GM19324 (cell line): ENCODE measurements at regions not wholly inside any gene's neighbourhood (a gene's known extent, or its start where the extent isn't known, plus 50 kb on each side); places are given as distances from the start of the nearest gene placed in this dataset.
"Not testable (repeated sequence)": the region's sequence is repeated elsewhere in the genome, so short reads cannot be mapped to it uniquely, and the experiment has no call there.

ENCODE experiments used
- ATAC-seq: cut with Tn5 transposase; IDR thresholded peaks from one replicate; pipeline ENCODE4 v1.9.1; 2021; ENCODE audit warnings: mild to moderate bottlenecking, moderate library complexity; ENCODE audit not compliant: unreplicated experiment, low FRiP score

DNA sequence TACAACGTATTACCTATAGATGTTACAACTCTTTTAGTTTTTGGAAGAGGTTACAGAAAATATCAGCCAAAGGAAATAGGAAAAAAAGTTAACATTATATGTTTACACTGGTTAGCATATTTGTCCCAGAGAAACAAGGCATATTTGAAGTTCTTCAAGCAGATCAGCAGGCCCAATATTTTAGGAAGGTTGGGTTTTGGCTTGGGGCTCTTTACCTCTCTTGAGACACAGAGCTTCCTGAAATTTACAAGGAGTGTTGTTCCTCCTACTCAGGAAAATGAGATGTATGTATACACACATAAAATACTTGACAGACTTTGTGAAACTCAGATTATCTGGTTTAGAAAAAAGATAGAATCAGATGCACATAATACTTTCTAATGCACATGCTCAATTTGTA is 323.6 kb downstream of the HGF start:
- no peak for ATAC-seq

DNA sequence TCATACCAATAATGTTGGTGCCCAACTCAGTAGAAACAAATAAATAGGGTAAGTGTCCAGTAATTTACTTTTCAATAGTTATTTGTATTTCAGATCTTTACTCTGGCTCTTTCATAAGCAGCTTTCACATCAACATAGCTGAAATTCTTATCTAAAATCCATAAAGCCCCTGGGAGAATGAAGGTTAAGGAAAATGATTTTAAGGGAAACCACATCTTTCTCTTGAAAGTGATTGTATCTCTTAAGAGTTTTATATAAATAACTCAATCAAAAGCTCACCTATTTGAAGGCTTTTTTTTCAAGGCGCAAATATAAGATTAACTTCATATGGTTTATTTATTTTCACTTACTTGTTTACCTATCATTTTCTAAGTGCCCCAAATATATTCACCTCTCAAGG is 324.4 kb downstream of the HGF start:
- no peak for ATAC-seq

DNA sequence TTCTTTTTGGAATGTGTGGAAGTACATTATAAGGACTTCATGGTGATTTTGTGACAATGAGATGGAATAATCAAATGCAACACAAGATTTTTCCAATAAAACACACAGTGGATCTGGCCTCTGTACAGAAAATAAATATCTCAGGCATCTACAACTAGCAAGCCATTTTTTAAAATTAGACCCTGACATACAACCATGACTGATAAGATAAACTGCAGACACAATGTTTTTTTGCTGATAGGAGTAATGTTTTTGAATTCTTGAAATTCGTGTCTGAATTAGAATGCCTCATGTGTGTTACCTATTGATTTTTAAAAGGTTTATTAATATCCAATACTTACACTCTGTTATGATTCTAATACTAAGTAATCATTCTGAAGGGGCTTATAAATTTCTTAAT is 328.1 kb downstream of the HGF start:
- ATAC-seq, result no peak

DNA sequence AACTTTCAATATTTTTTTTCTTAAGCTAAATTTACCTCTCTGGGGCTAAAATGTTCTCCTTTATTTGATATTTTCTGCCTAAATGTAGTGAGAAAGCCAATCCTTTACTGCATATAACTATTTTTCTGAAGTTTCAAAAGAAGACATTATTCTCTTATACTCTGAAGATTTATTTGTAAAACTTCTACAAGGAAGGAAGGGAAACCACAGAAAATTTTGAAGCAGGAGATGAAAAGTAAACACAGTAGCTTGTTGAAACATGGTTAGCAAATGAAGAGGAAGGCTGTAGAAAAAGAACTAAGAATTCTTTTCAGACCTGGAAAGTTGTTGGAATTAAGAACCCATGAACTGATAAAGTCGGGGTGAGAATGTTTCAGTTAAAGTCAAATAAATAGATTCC is 330.3 kb downstream of the HGF start:
- no peak for ATAC-seq

DNA sequence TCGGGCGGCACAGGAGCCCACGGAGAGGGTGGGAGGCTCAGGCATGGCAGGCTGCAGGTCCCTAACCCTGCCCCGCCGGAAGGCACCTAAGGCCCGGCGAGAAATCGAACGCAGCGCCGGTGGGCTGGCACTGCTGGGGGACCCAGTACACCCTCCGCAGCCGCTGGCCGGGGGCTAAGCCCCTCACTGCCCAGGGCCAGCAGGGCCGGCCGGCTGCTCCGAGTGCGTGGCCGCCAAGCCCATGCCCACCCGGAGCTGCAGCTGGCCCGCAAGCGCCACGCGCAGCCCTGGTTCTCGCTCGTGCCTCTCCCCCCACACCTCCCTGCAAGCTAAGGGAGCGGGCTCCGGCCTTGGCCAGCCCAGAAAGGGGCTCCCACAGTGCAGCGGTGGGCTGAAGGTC is 332.7 kb downstream of the HGF start:
- ATAC-seq, result not testable (repeated sequence)

DNA sequence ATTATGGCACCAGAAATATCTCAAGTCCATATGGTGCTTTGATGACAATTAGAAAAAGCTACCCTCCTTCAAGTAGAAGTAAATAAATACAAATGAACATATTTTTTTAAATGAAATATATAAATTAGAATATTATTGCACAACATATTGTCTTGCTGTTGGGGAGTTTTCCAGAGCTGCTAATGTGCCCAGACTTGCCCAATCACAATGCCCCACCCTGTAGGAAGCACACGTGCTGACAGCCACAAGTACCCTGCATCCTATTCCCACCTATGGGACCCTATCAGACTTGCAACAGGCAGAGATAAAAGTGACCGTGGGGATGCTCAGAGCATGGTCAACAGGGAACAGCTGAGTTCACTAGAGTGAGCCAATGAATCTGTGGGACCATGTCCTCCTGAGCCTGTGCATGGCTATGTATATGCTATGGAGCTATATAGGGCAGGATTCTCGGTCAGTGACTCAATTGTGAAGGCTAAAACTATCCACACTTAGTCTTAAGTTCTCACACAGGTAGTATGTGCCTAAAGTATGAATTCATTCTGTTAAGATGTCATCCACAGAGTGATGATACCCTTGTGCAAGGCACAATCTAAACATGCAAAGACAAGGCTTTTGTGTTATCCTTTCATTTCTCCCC is 336.0 kb downstream of the HGF start:
- no peak for ATAC-seq

DNA sequence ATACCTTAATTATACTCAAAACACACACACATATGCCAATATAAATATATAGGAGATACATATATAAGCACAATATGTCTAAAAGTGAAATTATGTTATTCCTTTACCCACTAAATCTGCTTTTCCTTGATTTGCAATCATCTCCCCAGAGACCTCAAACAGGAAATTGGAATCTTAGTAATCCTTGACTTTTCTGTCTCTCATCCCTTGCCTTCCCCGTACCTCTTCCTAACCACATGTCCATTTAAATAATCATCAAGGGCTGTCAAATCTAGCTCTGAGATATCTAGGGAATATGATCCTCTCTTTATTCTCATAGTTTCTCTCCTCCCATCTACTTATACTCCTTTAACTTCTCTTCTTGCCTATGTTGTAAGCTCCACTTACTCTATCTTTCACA is 336.6 kb downstream of the HGF start:
- no peak for ATAC-seq

DNA sequence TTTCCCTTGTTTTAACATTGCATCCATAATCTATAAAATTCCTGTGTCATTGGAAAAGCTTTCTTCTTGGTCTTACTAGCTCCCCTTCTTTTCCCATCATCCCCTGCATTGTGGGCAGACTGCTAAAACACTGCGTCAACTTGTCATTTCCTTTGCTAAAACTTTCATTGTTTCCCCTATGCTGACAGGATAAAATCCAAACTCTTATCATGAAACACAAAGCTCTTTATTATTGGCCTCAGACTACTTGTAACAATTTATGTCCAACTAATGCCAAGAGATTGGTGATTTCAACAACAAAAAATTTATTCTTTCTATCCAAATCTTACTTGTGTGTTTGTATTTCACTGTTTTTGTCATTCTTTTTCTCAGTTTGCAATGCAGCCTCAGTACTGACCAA is 339.1 kb downstream of the HGF start:
- ATAC-seq, result no peak

DNA sequence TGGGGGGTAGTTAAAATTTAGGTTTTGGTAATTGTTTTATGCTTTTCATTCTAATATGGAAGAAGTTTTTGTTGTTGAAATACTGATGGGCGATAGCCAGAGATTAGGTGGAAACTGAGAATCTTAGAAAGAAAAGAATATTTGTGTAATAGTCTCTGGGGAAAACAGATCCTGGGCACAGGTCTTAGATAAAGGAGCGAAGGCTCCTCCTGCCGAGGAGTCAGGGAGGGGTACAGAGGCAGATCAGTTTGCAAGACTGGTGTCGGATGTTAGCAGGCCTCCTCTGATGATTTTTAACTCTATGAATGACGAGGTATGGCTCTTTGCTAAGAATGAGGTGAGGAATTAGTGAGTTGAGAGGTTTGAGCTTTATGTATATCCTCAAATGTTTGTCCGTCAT is 339.7 kb downstream of the HGF start:
- no peak for ATAC-seq

DNA sequence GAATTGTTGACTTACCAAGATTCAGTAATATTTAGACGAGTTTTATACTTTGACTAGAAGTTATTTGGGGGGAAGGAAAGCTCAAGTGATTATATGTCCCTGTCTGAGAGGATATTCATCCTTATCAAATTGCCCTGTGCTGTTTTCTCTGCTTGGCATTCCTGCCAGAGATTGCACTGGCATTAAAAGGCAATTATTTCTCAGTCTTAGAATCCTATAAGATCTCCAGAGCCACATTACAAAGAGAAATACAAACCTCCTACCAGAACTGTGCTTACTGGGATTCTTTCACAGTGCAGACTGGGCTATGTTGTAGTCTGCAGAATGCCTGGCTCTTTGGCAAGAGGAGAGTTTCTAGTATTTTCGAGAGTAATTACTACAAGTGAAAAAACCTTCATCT is 342.4 kb downstream of the HGF start:
- ATAC-seq, result no peak

DNA sequence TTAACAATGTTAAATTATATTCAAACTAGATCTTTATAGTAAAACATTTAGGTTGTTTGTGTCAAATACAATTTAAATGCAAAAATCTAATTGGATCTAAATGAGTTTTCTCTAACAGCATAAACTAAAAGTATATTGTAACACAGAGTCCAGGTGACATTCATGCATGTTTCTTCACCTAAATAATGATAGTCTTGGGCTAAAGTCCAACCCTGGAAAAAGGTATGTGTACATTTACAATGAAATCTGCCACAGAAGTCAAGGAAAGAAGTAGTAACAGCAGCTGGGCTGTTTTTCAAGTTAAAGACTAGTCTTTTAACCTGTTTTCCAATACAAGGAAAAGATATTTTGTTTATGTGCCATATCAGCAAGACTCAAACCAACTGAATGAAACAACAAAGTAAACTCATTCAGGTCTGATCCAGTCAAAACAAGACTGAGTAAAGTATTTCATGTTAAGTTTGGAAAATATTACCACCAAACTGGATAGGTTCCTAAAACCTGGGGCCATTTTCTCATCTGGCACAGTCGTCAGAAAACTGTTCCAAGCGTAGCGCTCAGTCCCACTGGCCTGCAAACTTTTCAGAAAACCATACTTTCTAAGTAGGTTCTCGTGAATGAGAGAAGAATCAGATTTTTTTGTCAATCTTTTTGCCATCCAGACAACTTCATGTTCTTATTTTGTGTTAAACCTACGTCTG is 349.2 kb downstream of the HGF start:
- no peak for ATAC-seq

DNA sequence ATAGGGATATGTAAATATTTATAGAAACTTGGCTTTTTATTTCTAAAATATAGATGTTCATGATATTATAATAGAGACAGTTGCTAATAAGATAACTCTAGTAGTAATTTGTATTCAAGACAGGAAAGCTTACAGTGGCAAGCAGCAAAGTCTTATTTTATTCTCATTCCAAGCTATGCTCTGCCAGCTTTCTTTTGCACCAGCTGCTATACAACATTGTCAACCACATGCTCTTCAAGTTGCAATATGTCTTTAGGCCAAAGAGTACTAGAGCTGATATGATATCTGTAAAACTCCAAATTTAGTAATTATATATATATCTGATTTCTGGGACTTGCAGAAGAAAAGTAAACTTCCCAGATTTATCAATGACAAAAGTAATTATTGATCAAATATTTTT is 350.1 kb downstream of the HGF start:
- ATAC-seq, result no peak

DNA sequence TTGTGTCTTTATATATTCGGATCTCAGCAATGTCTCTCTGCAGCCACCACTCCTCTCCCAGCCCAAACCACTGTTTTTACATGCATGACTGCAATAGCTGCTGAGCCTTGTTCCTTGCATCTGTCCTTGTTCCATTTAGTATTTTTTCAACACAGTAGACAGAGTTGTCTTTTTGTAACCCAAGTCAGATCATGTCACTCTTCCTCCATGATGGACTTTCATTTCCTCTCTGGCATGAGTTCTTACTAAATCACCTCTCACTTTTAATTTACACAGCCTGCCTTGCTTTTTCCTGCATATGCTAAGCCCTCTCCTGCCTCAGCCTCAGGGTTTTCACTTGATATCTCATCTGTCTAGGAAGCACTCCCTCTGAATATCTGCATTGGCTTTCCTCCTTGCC is 353.2 kb downstream of the HGF start:
- no peak for ATAC-seq

DNA sequence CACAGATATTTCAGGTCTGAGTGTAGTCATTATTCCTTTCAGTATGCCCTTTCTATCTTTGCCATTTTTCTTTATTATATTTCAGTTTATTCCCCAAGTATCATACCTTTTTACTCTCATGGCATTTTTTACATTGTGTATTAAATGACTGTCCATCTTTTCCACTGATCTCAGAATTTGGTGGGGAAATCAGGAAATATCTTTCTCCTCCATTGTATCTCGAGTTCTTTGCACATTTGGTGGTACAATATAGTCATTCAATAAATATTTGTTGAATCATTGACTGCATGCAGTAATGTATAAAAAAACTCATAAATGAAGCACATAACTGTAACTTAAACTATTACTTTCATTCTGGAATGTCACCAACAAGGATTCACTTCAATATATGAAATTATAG is 354.7 kb downstream of the HGF start:
- no peak for ATAC-seq

DNA sequence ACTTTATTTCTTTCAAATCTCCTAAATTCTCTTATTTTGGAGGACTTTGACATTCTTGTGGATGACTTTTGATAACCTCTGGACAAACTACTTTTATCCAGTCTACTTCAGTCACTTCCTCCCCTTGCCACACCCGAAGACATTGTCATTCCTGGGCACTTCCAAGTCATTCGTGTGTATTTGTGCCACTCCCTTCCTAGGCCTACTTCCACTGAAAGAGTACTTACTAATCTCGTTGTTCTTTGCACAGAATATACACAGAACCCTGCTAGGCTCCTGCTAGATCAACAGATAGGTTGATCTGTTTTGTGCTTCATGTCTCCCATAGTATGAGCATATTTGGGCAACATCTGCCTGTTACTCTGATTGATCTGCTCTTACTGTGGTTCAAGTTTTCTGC is 355.4 kb downstream of the HGF start:
- ATAC-seq, result no peak

DNA sequence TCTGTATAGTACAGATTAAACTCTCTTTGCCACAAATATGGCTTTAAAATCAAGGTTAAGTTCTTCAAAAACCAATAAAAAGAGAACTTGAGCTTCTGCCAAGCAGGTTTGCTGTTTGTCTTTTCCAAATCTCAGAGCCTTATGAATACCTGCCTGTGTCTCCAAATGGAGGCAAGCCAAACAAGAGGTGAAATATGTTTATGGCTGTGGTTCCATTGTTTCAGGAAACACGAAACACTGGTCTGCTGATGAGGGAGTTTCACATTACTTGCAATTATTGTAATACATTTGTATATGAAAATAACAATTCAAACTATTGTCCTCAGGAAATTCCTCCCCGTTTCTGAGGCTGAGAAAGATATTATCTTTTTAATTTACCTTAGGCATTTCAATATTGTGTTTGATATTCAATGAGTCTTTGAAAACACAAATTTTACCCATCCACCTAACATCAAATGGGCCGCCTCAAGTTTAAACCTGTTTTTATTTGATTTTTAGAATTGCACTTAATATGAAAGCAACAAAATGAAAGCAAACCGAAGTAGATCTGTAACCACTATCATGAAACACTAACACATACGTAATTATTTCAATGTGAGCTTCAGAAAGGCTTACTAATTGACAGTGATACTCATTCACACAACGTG is 359.3 kb downstream of the HGF start:
- no peak for ATAC-seq

DNA sequence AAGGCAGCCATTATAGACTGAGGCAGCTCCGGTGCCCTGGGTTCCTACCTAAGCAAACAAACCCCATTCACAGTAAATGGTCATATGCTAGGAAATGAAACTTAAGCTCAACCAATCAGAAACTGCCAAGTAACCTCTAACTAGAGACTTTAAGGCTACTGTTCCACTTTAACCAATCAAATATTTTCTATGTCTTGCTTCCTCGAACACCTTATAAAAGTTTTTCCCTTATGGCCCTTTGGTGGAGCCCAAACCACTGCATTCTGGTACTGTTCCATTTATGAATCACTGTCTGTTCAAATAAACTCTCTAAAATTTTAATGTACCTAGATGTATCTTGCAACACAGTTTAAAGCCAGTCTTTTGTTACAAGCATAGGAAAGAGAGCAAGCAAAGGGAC is 361.1 kb downstream of the HGF start:
- ATAC-seq, result no peak

DNA sequence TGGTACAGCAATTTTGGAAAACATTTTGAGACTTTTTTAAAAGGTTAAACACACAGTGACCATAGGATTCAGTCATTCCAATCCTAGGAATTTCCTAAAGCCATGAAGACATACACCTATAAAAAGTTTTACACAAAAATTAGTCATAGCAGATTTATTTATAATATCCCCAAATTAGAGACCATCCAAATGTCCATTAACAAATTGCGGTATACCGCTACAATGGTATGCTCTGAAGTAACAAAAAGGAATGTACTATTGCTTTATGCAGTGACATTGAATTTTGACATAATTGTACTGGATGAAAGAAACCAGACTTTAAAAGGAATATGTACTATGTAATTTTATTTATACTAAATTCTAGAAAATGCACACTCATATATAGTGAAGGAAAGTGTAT is 362.8 kb downstream of the HGF start:
- no peak for ATAC-seq

DNA sequence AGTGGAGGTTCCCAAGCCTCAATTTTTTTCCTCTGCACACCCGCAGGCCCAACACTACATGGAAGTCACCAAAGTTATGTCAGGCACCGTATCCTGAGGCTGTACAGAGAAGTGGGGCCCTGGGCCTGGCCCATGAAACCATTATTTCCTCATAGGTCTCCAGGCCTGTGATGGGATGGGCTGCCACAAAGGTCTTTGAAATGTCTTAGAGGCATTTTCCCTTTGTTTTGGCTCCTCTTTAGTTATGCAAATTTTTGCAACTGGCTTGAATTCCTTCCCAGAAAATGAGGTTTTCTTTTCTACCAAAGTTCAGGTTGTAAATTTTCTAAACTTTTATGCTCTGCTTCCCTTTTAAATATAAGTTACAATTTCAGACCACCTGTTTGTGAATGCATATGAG is 365.2 kb downstream of the HGF start:
- no peak for ATAC-seq

DNA sequence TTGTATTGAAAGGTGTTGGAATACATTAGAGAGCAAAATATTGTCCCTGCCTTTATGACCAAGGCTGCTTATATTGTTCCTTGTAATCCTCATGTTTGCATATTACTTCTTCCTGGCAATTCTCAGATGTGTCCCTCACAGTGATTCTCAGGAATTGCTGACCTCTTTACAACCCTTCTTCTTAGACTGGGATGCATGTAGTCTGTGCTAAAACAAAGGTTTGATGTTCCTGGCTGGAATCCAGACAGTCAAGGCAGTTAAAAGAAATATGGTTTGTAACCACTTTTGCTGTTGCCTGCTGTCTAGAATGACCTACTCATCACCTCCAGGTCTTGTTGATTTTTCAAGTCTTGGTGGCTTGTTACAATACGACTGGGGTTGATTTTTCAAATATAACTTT is 367.6 kb downstream of the HGF start:
- no peak for ATAC-seq

DNA sequence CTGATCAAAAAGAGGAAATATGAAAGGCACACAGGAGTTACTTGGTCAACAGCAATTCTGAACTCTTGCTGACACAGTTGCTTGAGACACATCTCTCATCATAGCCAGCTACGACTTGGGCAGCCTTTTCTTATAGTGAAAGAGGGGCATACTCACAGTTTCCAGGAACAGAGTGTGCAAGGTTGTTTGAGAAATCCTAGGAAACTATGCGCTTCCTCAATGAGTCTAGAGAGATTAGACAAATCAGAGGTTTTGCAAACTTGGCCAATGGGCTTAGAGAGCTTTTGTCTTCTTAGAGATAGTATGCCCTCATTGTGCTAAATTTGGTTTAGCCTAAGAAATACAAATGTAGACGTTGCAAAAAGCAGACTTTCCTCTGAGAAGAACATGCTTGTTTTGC is 370.4 kb downstream of the HGF start:
- ATAC-seq, result no peak

DNA sequence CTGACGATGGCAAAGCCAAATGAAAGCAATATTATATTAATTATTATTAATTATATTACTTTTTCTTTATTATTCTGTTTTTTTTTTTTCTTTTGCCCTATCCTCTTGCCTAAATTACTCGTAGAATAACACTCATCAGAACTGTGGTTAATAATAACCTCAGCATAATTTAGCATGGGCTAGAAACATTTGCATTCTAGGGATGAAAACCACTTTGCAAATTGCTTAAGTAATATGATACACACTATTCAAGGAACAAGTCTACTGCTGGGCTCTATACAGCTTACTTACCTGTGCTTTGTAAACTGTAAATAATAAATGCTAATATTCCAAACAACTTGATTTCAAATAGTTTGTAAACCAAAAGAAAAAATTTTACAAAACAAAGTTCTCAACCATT is 375.8 kb downstream of the HGF start:
- ATAC-seq, result no peak
